H1 (cell line): ENCODE measurements at regions not wholly inside any gene's neighbourhood (a gene's known extent, or its start where the extent isn't known, plus 50 kb on each side); places are given as distances from the start of the nearest gene placed in this dataset.

Experiments used
- CREB1 ChIP-seq: IDR thresholded peaks from 2 replicates; pipeline ENCODE4 v1.6.1; 2012; ENCODE audit warnings: inconsistent platforms
- CTCF ChIP-seq, 3 experiments: IDR thresholded peaks; 1 replicate in 2 of 3; 2 replicates in 1 of 3; pipeline versions ENCODE4 v1.5.1 to v1.6.1; 2011; ENCODE audit warnings: low read length in 3 of 3, mild to moderate bottlenecking in 3 of 3, inconsistent platforms in 2 of 3, low read depth in 1 of 3, moderate library complexity in 1 of 3; ENCODE audit not compliant: insufficient read depth in 1 of 3; ENCODE audit errors: control extremely low read depth in 1 of 3
- E2F6 ChIP-seq: IDR thresholded peaks from 2 replicates; pipeline ENCODE4 v1.6.1; 2012; ENCODE audit warnings: inconsistent platforms
- EGR1 ChIP-seq: IDR thresholded peaks from 2 replicates; pipeline ENCODE4 v1.6.1; 2011; ENCODE audit warnings: low read depth, low read length, borderline replicate concordance
- JUN ChIP-seq: IDR thresholded peaks from 2 replicates; pipeline ENCODE4 v1.6.1; 2011; ENCODE audit warnings: low read depth, mild to moderate bottlenecking, improper control_type of control experiment, low read length
- KDM1A ChIP-seq: fragments of 200-600, 300-600 bp; sonication (generic); IDR thresholded peaks from 2 replicates; pipeline ENCODE4 v1.7.1; 2016; ENCODE audit warnings: mild to moderate bottlenecking, low read length, borderline replicate concordance
- MAX ChIP-seq: IDR thresholded peaks from 2 replicates; pipeline ENCODE4 v1.6.1; 2012; ENCODE audit warnings: inconsistent platforms
- POLR2A ChIP-seq, 2 experiments: IDR thresholded peaks; 1 replicate in 1 of 2; 2 replicates in 1 of 2; pipeline ENCODE4 v1.6.1; 2011; ENCODE audit warnings: low read depth in 2 of 2, low read length in 2 of 2, mild to moderate bottlenecking in 2 of 2; ENCODE audit errors: control extremely low read depth in 1 of 2
- POU5F1 ChIP-seq: IDR thresholded peaks from 2 replicates; pipeline ENCODE4 v1.6.1; 2011; ENCODE audit warnings: low read depth, mild to moderate bottlenecking, low read length, moderate library complexity
- RAD21 ChIP-seq, 2 experiments: IDR thresholded peaks in 1 of 2; conservative IDR thresholded peaks in 1 of 2; 2 replicates each; pipeline ENCODE4 v1.6.1; 2011; ENCODE audit warnings: low read depth in 2 of 2, low read length in 2 of 2, improper control_type of control experiment in 1 of 2, inconsistent platforms in 1 of 2, mild to moderate bottlenecking in 1 of 2, moderate library complexity in 1 of 2
- SUZ12 ChIP-seq: fragments of 200-600 bp; sonication (generic); IDR thresholded peaks from 2 replicates; pipeline ENCODE4 v1.6.1; 2012; ENCODE audit warnings: mild to moderate bottlenecking, inconsistent platforms, low read length, moderate library complexity, mixed read lengths
- TAF1 ChIP-seq: IDR thresholded peaks from 2 replicates; pipeline ENCODE4 v1.6.1; 2011; ENCODE audit warnings: mild to moderate bottlenecking, low read depth, low read length

- TF ChIP-seq POU5F1 (no peak), SUZ12 (no peak), KDM1A (no peak), CTCF (IDR thresholded peaks at IDR 0.05; ENCODE audit: control extremely low read depth in 1 of 3, insufficient read depth in 1 of 3, low read depth in 1 of 3, low read length in 3 of 3) (no peak), MAX (no peak), TAF1 (no peak), RAD21 (IDR thresholded peaks at IDR 0.05 in 1 of 2, conservative IDR thresholded peaks at IDR 0.05 in 1 of 2; ENCODE audit: low read depth in 2 of 2, low read length in 2 of 2) (no peak), E2F6 (no peak), EGR1 (no peak), JUN (no peak), POLR2A (IDR thresholded peaks at IDR 0.05; ENCODE audit: control extremely low read depth in 1 of 2, low read depth in 2 of 2, low read length in 2 of 2) (no peak), CREB1 (no peak)
Observed at GRCh38 chr21:28078126-28078525, 914.6 kb downstream of the LTN1 start.
